ENCODE measurements at regions not wholly inside any gene's neighbourhood (a gene's known extent, or its start where the extent isn't known, plus 50 kb on each side); places are given as distances from the start of the nearest gene placed in this dataset.

DNA sequence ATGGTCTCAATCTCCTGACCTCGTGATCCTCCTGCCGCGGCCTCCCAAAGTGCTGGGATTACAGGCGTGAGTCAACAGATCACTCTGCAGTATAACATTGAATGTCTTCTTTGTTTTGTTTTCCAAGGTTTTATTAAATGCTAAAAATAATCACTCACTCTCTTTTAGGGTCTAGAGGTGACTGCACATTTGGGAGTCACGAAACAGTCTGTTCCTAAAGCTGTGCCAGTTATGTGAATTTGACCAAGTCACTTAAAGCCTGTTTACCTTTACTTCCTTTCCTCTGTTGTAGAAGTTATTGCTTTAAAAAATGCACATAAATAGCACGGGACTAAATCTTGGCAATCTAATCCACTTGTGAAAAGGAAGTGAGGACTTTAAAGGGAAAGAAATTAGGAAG lies 304.9 kb upstream of the PTGER4 start:
- no peak for TF ChIP-seq NFRKB (IDR thresholded peaks at IDR 0.05)
- TF ChIP-seq BHLHE40 (IDR thresholded peaks at IDR 0.05; ENCODE audit: borderline replicate concordance) = no peak
- TF ChIP-seq FOXA1 (IDR thresholded peaks at IDR 0.05) = no peak
- TF ChIP-seq ZNF384 (IDR thresholded peaks at IDR 0.05) = no peak
- TF ChIP-seq L3MBTL2 (conservative IDR thresholded peaks at IDR 0.05) = no peak
- TF ChIP-seq TARDBP (IDR thresholded peaks at IDR 0.05) = no peak
- TF ChIP-seq CTBP1 (IDR thresholded peaks at IDR 0.05; ENCODE audit: borderline replicate concordance) = no peak
- TF ChIP-seq HDGF (IDR thresholded peaks at IDR 0.05; ENCODE audit: borderline replicate concordance) = no peak
- TF ChIP-seq FOXK2 (IDR thresholded peaks at IDR 0.05) = no peak
- no peak for TF ChIP-seq ARNT (IDR thresholded peaks at IDR 0.05)
- ChIA-PET CTCF (no interaction called here), POLR2A (no interaction called here)
- no peak for DNase-seq (ENCODE audit: extremely low spot score)

DNA sequence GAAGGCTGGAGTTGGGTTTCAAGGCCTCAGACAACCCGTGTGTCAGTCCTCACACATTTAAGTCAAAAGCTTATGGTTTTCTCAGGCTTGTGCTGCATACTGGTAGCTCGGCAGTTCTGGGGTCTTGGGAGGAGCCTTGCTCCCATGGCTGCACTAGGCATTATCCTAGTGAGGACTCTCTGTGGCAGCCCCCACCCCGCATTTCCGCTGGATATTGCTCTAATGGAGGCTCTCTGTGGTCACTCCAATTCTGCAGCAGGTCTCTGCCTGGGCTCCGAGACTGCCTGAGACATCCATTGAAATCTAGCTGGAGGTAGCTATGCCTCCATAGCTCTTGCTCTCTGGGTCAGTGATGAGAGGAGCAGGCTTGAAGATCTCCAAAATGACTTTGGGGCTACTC lies 311.5 kb upstream of the PTGER4 start:
- CTCF ChIA-PET = no interaction called here
- POLR2A ChIA-PET = no interaction called here
- DNase-seq (ENCODE audit: extremely low spot score) = no peak
- no peak for TF ChIP-seq NFRKB (IDR thresholded peaks at IDR 0.05)
- no peak for TF ChIP-seq ZNF384 (IDR thresholded peaks at IDR 0.05)
- TF ChIP-seq FOXM1 (IDR thresholded peaks at IDR 0.05; ENCODE audit: borderline replicate concordance) = no peak
- TF ChIP-seq SP1 (IDR thresholded peaks at IDR 0.05) = no peak
- no peak for TF ChIP-seq CTBP1 (IDR thresholded peaks at IDR 0.05; ENCODE audit: borderline replicate concordance)
- TF ChIP-seq LEF1 (IDR thresholded peaks at IDR 0.05; ENCODE audit: borderline replicate concordance) = no peak
- TF ChIP-seq BHLHE40 (IDR thresholded peaks at IDR 0.05; ENCODE audit: borderline replicate concordance) = no peak
- no peak for TF ChIP-seq L3MBTL2 (conservative IDR thresholded peaks at IDR 0.05)
- TF ChIP-seq ELF4 (IDR thresholded peaks at IDR 0.05) = no peak
- no peak for TF ChIP-seq HDGF (IDR thresholded peaks at IDR 0.05; ENCODE audit: borderline replicate concordance)

DNA sequence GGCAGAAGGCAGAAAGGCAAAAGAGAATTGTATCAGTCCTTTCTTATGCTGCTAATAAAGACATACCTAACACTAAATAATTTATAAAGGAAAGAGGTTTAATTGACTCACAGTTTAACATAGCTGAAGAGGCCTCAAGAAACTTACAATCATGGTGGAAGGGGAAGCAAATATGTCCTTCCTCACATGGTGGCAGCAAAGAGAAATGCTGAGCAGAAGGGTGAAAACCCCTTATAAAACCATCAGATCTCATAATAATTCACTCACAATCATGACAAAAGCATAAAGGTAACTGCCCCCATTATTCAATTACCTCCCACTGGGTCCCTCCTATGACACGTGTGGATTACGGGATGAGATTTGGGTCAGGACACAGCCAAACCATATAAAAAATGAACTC lies 312.5 kb upstream of the PTGER4 start:
- DNase-seq (ENCODE audit: extremely low spot score) = no peak
- TF ChIP-seq L3MBTL2 (conservative IDR thresholded peaks at IDR 0.05) (no peak), LEF1 (IDR thresholded peaks at IDR 0.05; ENCODE audit: borderline replicate concordance) (no peak), ELF4 (IDR thresholded peaks at IDR 0.05) (no peak), FOXM1 (IDR thresholded peaks at IDR 0.05; ENCODE audit: borderline replicate concordance) (no peak), CTBP1 (IDR thresholded peaks at IDR 0.05; ENCODE audit: borderline replicate concordance) (no peak), ARNT (IDR thresholded peaks at IDR 0.05) (no peak), FOXK2 (IDR thresholded peaks at IDR 0.05) (no peak), FOXA1 (IDR thresholded peaks at IDR 0.05) (no peak), SP1 (IDR thresholded peaks at IDR 0.05) (no peak), ZNF384 (IDR thresholded peaks at IDR 0.05) (no peak), BHLHE40 (IDR thresholded peaks at IDR 0.05; ENCODE audit: borderline replicate concordance) (no peak), SUZ12 (IDR thresholded peaks at IDR 0.05) (no peak), NFRKB (IDR thresholded peaks at IDR 0.05) (no peak), HDGF (IDR thresholded peaks at IDR 0.05; ENCODE audit: borderline replicate concordance) (no peak), TARDBP (IDR thresholded peaks at IDR 0.05) (no peak)
- TF ChIP-seq, protein P1, sequence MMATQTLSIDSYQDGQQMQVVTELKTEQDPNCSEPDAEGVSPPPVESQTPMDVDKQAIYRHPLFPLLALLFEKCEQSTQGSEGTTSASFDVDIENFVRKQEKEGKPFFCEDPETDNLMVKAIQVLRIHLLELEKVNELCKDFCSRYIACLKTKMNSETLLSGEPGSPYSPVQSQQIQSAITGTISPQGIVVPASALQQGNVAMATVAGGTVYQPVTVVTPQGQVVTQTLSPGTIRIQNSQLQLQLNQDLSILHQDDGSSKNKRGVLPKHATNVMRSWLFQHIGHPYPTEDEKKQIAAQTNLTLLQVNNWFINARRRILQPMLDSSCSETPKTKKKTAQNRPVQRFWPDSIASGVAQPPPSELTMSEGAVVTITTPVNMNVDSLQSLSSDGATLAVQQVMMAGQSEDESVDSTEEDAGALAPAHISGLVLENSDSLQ (IDR thresholded peaks at IDR 0.05) = no peak
- ChIA-PET POLR2A (no interaction called here), CTCF (no interaction called here)

DNA sequence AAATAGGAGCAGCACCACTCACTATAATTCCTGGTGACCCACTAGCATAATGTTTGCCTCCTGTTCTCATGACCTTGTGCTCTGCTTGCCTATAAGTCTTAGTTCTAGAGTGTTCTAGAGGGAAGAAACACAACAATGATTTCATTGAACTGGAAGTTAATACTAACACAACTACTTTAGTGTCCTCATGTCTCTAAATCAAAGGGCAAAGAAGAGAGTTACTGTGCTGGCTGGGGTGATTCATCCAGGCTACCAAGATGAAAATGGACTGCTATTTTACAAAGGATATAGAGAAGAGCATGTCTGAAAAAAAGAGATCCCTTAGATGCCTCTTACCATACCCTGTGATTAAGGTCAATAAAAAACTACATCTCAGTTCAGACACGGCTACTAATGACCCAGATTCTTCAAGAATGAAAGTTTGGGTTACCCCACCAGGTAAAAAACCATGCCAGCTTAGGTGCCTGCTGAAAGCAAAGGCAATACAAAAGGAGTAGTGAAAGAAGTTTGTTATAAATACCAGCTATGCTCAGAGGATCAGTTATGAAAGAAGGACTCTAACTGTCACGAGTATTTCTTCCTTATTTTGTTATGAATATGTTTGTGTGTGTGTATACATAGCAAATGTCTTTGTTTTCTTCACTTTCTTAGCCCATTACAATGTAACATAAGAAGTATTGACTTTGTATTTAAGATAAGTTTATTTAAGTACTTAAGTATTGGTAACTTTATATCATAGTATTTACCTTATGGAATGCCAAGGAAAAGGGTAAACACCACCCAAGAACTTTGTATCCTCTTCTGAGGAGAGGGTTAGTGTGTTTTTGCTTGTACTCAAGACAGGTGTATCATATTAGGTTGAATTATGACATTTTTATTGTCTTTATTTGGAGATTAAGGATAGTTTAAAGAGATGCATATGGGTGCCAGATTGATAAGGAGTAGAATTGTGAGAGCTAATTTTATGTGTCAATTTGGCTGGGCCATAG lies 314.1 kb upstream of the PTGER4 start:
- TF ChIP-seq FOXM1 (IDR thresholded peaks at IDR 0.05; ENCODE audit: borderline replicate concordance) (no peak), BHLHE40 (IDR thresholded peaks at IDR 0.05; ENCODE audit: borderline replicate concordance) (no peak), ZNF384 (IDR thresholded peaks at IDR 0.05) (no peak), ELF4 (IDR thresholded peaks at IDR 0.05) (no peak), LEF1 (IDR thresholded peaks at IDR 0.05; ENCODE audit: borderline replicate concordance) (no peak)
- TF ChIP-seq, protein P1 (IDR thresholded peaks at IDR 0.05) = no peak
- no peak for DNase-seq (ENCODE audit: extremely low spot score)
- ChIA-PET POLR2A (no interaction called here), CTCF (no interaction called here)

DNA sequence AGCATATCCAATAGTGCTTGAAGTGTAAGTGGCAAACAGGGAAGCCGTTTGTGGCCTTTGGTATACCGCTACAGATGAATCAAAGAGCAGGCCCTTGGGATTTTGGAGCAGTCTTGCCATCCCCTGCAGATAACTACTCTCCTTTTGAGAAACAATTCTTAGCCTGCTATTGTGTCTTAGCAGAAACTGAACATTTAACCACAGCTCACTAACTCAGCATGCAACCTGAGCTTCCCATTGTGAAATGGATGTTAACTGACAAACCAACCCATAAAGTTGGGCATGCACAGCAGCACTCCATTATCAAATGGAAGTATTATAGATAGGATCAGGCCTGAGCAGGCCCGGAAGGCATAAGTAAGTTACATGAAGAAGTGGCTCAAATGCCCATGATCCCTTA lies 315.3 kb upstream of the PTGER4 start:
- DNase-seq (ENCODE audit: extremely low spot score) = no peak
- POLR2A ChIA-PET = no interaction called here
- TF ChIP-seq NFRKB (IDR thresholded peaks at IDR 0.05) (no peak), ELF4 (IDR thresholded peaks at IDR 0.05) (no peak), FOXA1 (IDR thresholded peaks at IDR 0.05) (no peak), L3MBTL2 (conservative IDR thresholded peaks at IDR 0.05) (no peak), BHLHE40 (IDR thresholded peaks at IDR 0.05; ENCODE audit: borderline replicate concordance) (no peak), LEF1 (IDR thresholded peaks at IDR 0.05; ENCODE audit: borderline replicate concordance) (no peak), HDGF (IDR thresholded peaks at IDR 0.05; ENCODE audit: borderline replicate concordance) (no peak), SUZ12 (IDR thresholded peaks at IDR 0.05) (no peak), FOXM1 (IDR thresholded peaks at IDR 0.05; ENCODE audit: borderline replicate concordance) (no peak), CTBP1 (IDR thresholded peaks at IDR 0.05; ENCODE audit: borderline replicate concordance) (no peak), FOXK2 (IDR thresholded peaks at IDR 0.05) (no peak), TARDBP (IDR thresholded peaks at IDR 0.05) (no peak)
- TF ChIP-seq, protein P1 (IDR thresholded peaks at IDR 0.05) = no peak
- CTCF ChIA-PET = no interaction called here

DNA sequence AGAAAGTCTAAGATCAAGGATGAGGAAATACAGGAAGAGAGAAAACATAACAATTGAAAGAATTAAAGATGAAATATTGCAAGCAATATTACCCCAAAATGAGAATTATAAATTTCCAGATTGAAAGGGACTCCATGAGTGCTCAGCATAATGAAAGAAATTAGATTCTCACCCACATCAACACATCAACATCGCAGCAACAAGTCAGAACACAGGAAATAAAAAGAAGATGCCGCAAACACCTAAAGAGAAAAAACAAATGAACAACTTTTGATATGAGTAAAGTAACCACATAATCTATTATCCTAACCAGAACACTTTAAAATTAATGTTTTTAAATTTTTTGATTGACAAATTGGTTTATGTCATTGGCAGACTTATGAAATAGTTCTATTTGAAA lies 318.3 kb upstream of the PTGER4 start:
- TF ChIP-seq LEF1 (IDR thresholded peaks at IDR 0.05; ENCODE audit: borderline replicate concordance) (no peak), TARDBP (IDR thresholded peaks at IDR 0.05) (no peak), ARNT (IDR thresholded peaks at IDR 0.05) (no peak), BHLHE40 (IDR thresholded peaks at IDR 0.05; ENCODE audit: borderline replicate concordance) (no peak), SP1 (IDR thresholded peaks at IDR 0.05) (no peak)
- CTCF ChIA-PET = no interaction called here
- POLR2A ChIA-PET = no interaction called here
- DNase-seq (ENCODE audit: extremely low spot score) = no peak
